HepG2 (cell line): ENCODE measurements at regions not wholly inside any gene's neighbourhood (a gene's known extent, or its start where the extent isn't known, plus 50 kb on each side); places are given as distances from the start of the nearest gene placed in this dataset.

ENCODE experiments used
- ATAC-seq: fragments of 200-7000 bp; cut with Tn5 transposase; 3 replicates; pipeline ENCODE4 v1.9.1; 2020; ENCODE audit warnings: mild to moderate bottlenecking, moderate library complexity
- BruUV-seq: library from RNA; stranded (reverse); fragments of 400-500 nt; replicated peaks from 2 replicates; lab custom pipeline; 2021; lab: Mats Ljungman, UMichigan
- CTCF ChIA-PET: fragments of 300-600 bp; formaldehyde crosslinking; extraction: SDS; loops from one replicate; lab custom pipeline; 2021; ENCODE audit warnings: low total read pairs, inconsistent platforms, low intra/inter-chr PET ratio; lab: Yijun Ruan, JAX
- POLR2A ChIA-PET: fragments of 350-600 bp; sonication (Branson Sonifier 250); formaldehyde crosslinking; loops from one replicate; lab custom pipeline; 2020; ENCODE audit warnings: antibody characterized with exemption, inconsistent platforms; lab: Yijun Ruan, JAX
- DNase-seq: peaks from one replicate; pipeline ENCODE4 v3.0.0-alpha.2; 2015; ENCODE audit warnings: low spot score
- FAIRE-seq: peaks from 3 replicates; lab custom pipeline; 2011; peaks lifted over from hg19 to GRCh38; lab: Jason Lieb, UNC
- H2AFZ ChIP-seq: one replicate; pipeline ENCODE4 v1.6.1; 2011; ENCODE audit warnings: low read length, inconsistent platforms
- H3K27ac ChIP-seq: fragments of 300-600 bp; 3 replicates; pipeline ENCODE4 v1.8.0; 2011; ENCODE audit warnings: mixed run types, mild to moderate bottlenecking, mixed read lengths, low read length, inconsistent platforms; ENCODE audit not compliant: insufficient read depth; ENCODE audit errors: extremely low read length
- H3K27me3 ChIP-seq, 2 experiments: fragments of 200-600 bp in 1 of 2; 2 replicates in 1 of 2; 3 replicates in 1 of 2; pipeline versions ENCODE4 v1.6.0 to v1.8.0; 2011; ENCODE audit warnings: low read length in 2 of 2, mild to moderate bottlenecking in 2 of 2, moderate library complexity in 2 of 2, inconsistent platforms in 1 of 2; ENCODE audit not compliant: insufficient read depth in 2 of 2, control insufficient read depth in 1 of 2
- H3K36me3 ChIP-seq, 2 experiments: fragments of 200-600 bp in 1 of 2; replicated peaks in 1 of 2; 2 replicates in 1 of 2; 3 replicates in 1 of 2; pipeline versions ENCODE4 v1.5.1 to v1.8.0; 2011; ENCODE audit warnings: low read length in 2 of 2, inconsistent platforms in 1 of 2; ENCODE audit not compliant: insufficient read depth in 2 of 2, control insufficient read depth in 1 of 2
- H3K4me1 ChIP-seq: 2 replicates; pipeline ENCODE4 v1.5.1; 2012; ENCODE audit warnings: low read length, inconsistent platforms; ENCODE audit not compliant: insufficient read depth
- H3K4me2 ChIP-seq: 2 replicates; pipeline ENCODE4 v1.6.0; 2011; ENCODE audit warnings: low read depth, low read length, inconsistent platforms
- H3K4me3 ChIP-seq, 3 experiments: fragments of 200-600 bp in 1 of 3; sonication (generic), shearing (Covaris generic) in 1 of 3; replicated peaks in 1 of 3; 2 replicates each; pipeline ENCODE4 v1.5.1; 2011 to 2016; ENCODE audit warnings: low read length in 3 of 3, inconsistent platforms in 2 of 3, low read depth in 2 of 3, mild to moderate bottlenecking in 2 of 3, control low read depth in 1 of 3, mixed read lengths in 1 of 3; ENCODE audit not compliant: insufficient read depth in 1 of 3
- H3K79me2 ChIP-seq: one replicate; pipeline ENCODE4 v1.6.1; 2011; ENCODE audit warnings: low read length, inconsistent platforms; ENCODE audit not compliant: insufficient read depth
- H3K9ac ChIP-seq: 2 replicates; pipeline ENCODE4 v1.6.0; 2011; ENCODE audit warnings: mild to moderate bottlenecking, low read depth, low read length, inconsistent platforms; ENCODE audit not compliant: insufficient read depth
- H3K9me3 ChIP-seq: 2 replicates; pipeline ENCODE4 v1.5.1; 2012; ENCODE audit warnings: mild to moderate bottlenecking, low read length
- H4K20me1 ChIP-seq: 2 replicates; pipeline ENCODE4 v1.6.0; 2011; ENCODE audit warnings: inconsistent platforms, mild to moderate bottlenecking, low read length, moderate library complexity; ENCODE audit not compliant: insufficient read depth
- ARNT ChIP-seq: fragments of 450-650 bp; IDR thresholded peaks from 2 replicates; pipeline ENCODE4 v1.6.1; 2017
- DBP ChIP-seq: sonication (generic); formaldehyde crosslinking; IDR thresholded peaks from 2 replicates; pipeline ENCODE4 v1.4.0; 2020; ENCODE audit warnings: missing genetic modification reagents; ENCODE audit errors: not compliant biosample characterization
- GATAD2A ChIP-seq: IDR thresholded peaks from 2 replicates; pipeline ENCODE4 v1.6.1; 2016
- KLF15 ChIP-seq: sonication (generic); formaldehyde crosslinking; IDR thresholded peaks from 2 replicates; pipeline ENCODE4 v1.8.1; 2023; ENCODE audit warnings: borderline replicate concordance, mild to moderate bottlenecking, inconsistent platforms, missing genetic modification reagents, mixed read lengths
- KLF16 ChIP-seq, 2 experiments: sonication (generic) in 1 of 2; formaldehyde crosslinking in 1 of 2; IDR thresholded peaks; 2 replicates each; pipeline versions ENCODE4 v1.6.1 to v1.8.0; 2016 to 2023; ENCODE audit warnings: missing genetic modification reagents in 2 of 2, missing compliant biosample characterization in 1 of 2
- RERE ChIP-seq: IDR thresholded peaks from 2 replicates; pipeline ENCODE4 v1.6.1; 2016; ENCODE audit warnings: low read depth, missing genetic modification reagents, missing compliant biosample characterization
- SNAI1 ChIP-seq: sonication (generic); formaldehyde crosslinking; IDR thresholded peaks from 2 replicates; pipeline ENCODE4 v1.5.0; 2020; ENCODE audit warnings: mild to moderate bottlenecking, missing genetic modification reagents, borderline replicate concordance
- STAG1 ChIP-seq: sonication (generic); formaldehyde crosslinking; IDR thresholded peaks from 2 replicates; pipeline ENCODE4 v1.4.0; 2020; ENCODE audit warnings: missing genetic modification reagents
- ZNF674 ChIP-seq: sonication (generic); formaldehyde crosslinking; IDR thresholded peaks from 2 replicates; pipeline ENCODE4 v1.5.0; 2020; ENCODE audit warnings: low read depth, mild to moderate bottlenecking, missing genetic modification reagents
- WGBS: methylation state at CpG from one replicate; pipeline ENCODE4 v1.1.6; 2017; ENCODE audit warnings: low lambda C conversion rate; 5-methylcytosine and 5-hydroxymethylcytosine counted together
- in situ Hi-C: cut with HindIII; loops from 2 replicates; pipeline ENCODE4 v1.10.0; 2017; ENCODE audit warnings: low pct_unique_long_range_greater_than_20kb; ENCODE audit not compliant: extremely low pct_ligation_motif_present
- intact Hi-C: fragments of 100-400 bp; cut with micrococcal nuclease; formaldehyde crosslinking; loops from one replicate; pipeline ENCODE4 v1.10.0; 2022; ENCODE audit not compliant: unreplicated experiment

- H3K4me2 ChIP-seq: no peak overlapping the region
- ChIA-PET POLR2A (no interaction called here), CTCF (no interaction called here)
- intact Hi-C loops (no loop called here), in situ Hi-C loops (no loop called here)
- DNase-seq (no peak), ATAC-seq (no peak), FAIRE-seq (no peak)
- no peaks in the 10 kb centered on the region for H3K36me3 ChIP-seq
- H3K9ac ChIP-seq: no peak overlapping the region
- H3K4me3 ChIP-seq: no peak overlapping the region
- 21% methylated on average over 9 of the region's 10 CpGs for WGBS
- no peak overlapping the region for H2AFZ ChIP-seq
- no peaks in the 10 kb centered on the region for H3K4me1 ChIP-seq
- H3K9me3 ChIP-seq: no peaks in the 10 kb centered on the region
- H3K27me3 ChIP-seq: peaks cover 0 to 24% of the 10 kb centered on the region in 2 experiments; a peak in 2 of 5 replicates
- no peaks in the 10 kb centered on the region for H3K79me2 ChIP-seq
- TF ChIP-seq SNAI1 (no peak), DBP (CRISPR knock-in tag) (no peak), STAG1 (CRISPR knock-in tag) (no peak), ARNT (no peak), ZNF674 (CRISPR knock-in tag) (no peak), GATAD2A (no peak), RERE (CRISPR knock-in tag) (no peak), KLF15 (no peak), KLF16 (CRISPR knock-in tag; IDR thresholded peaks at IDR 0.05) (no peak)
- TF ChIP-seq, all 625 proteins: peak for 0
- no TSS peak for BruUV-seq
- Histone ChIP-seq H3K27ac (no peak overlapping the region), H4K20me1 (no peaks in the 10 kb centered on the region)
These were observed 230.9 kb downstream of the KLF6 start for GRCh38 chr10:3554121-3554522.
